ENCODE measurements at regions not wholly inside any gene's neighbourhood (a gene's known extent, or its start where the extent isn't known, plus 50 kb on each side); places are given as distances from the start of the nearest gene placed in this dataset.

GRCh38 chr9:27763831-27764230, 190.6 kb upstream of the C9orf72 start:
- no peak overlapping the region for H3K4me3 ChIP-seq (ENCODE audit: low read depth, low read length)
- TF ChIP-seq, protein P1, sequence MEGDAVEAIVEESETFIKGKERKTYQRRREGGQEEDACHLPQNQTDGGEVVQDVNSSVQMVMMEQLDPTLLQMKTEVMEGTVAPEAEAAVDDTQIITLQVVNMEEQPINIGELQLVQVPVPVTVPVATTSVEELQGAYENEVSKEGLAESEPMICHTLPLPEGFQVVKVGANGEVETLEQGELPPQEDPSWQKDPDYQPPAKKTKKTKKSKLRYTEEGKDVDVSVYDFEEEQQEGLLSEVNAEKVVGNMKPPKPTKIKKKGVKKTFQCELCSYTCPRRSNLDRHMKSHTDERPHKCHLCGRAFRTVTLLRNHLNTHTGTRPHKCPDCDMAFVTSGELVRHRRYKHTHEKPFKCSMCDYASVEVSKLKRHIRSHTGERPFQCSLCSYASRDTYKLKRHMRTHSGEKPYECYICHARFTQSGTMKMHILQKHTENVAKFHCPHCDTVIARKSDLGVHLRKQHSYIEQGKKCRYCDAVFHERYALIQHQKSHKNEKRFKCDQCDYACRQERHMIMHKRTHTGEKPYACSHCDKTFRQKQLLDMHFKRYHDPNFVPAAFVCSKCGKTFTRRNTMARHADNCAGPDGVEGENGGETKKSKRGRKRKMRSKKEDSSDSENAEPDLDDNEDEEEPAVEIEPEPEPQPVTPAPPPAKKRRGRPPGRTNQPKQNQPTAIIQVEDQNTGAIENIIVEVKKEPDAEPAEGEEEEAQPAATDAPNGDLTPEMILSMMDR (IDR thresholded peaks at IDR 0.05; ENCODE audit: low read depth, low read length): no peak

GRCh38 chr9:27765266-27766072, 192.2 kb upstream of the C9orf72 start:
- no peak overlapping the region for H3K4me3 ChIP-seq (ENCODE audit: low read depth, low read length)
- TF ChIP-seq, protein P1 (IDR thresholded peaks at IDR 0.05; ENCODE audit: low read depth, low read length): no peak

- TF ChIP-seq, protein P1 (IDR thresholded peaks at IDR 0.05; ENCODE audit: low read depth, low read length): no peak
- no peak overlapping the region for H3K4me3 ChIP-seq (ENCODE audit: low read depth, low read length)
Observed at GRCh38 chr9:27766073-27766835, 193.0 kb upstream of the C9orf72 start.

- TF ChIP-seq, protein P1 (IDR thresholded peaks at IDR 0.05; ENCODE audit: low read depth, low read length): no peak
- no peak overlapping the region for H3K4me3 ChIP-seq (ENCODE audit: low read depth, low read length)
Observed at GRCh38 chr9:27768781-27769180, 195.5 kb upstream of the C9orf72 start.

DNA sequence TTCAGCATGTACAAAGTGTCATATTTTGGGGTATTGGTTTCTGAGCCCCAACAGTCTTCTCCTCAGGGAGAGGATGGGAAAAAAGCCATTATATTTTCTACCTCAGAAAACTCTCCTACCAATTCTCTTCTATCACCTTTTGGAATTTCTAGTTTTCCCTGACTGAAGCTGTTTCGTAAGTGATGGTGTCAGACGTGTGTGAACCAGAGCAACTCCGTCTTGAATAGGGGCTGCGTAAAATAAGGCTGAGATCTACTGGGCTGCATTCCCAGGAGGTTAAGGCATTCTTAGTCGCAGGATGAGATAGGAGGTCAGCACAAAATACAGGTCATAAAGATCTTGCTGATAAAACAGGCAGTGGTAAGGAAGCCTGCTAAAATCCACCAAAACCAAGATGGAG, 197.3 kb upstream of the C9orf72 start:
- TF ChIP-seq, protein P1 (IDR thresholded peaks at IDR 0.05; ENCODE audit: low read depth, low read length): no peak
- H3K4me3 ChIP-seq (ENCODE audit: low read depth, low read length): no peak overlapping the region

DNA sequence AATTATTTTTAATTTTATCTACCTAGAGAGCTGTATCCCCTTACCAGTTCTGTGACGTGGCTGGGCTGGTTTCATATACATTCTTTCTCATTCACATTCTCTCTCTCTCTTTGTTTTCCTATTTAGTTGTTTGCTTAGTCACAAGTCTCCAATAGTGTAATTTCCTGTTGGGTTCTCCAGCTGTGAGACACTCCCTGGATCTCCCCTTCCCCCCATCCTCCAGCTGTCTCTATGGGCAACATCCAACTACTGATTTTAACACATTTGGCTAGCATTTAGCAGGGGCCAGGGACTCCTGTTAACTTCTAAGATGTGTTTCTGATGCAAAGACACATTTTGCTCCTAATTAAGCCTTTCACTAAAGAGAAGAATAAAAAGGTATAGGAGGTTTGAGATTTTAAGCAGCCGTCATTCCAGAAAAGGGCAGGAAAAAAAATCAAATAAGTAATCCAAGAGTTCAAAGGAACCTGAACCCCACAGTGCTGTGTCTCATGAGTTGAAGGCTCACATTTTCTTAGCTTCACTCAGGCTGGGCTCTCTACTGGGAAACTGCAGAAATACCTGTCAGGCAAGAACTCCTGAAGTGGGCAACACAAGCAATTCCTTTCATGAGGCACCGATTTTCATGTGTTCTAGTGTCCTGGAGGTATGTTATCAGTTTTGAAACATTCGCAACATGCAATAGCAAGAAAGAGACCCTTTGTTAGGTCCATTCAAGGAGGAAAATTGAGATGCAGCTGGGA, 198.7 kb upstream of the C9orf72 start:
- no peak overlapping the region for H3K4me3 ChIP-seq (ENCODE audit: low read depth, low read length)
- TF ChIP-seq, protein P1 (IDR thresholded peaks at IDR 0.05; ENCODE audit: low read depth, low read length): no peak

Measured in WI38 (cell line).